DND-41 (cell line): ENCODE measurements at regions not wholly inside any gene's neighbourhood (a gene's known extent, or its start where the extent isn't known, plus 50 kb on each side); places are given as distances from the start of the nearest gene placed in this dataset.

Experiments
- ATAC-seq: fragments of 200-7000 bp; cut with Tn5 transposase; 3 replicates; pipeline ENCODE4 v1.9.1; 2021; ENCODE audit warnings: low read depth; ENCODE audit not compliant: insufficient read depth
- DNase-seq: peaks from one replicate; pipeline ENCODE4 v3.0.0-alpha.2; 2020
- H2AFZ ChIP-seq: 2 replicates; pipeline ENCODE4 v1.6.0; 2012; ENCODE audit warnings: low read depth, low read length
- H3K27ac ChIP-seq: 2 replicates; pipeline ENCODE4 v1.5.1; 2012; ENCODE audit warnings: low read length, inconsistent platforms
- H3K27me3 ChIP-seq: fragments of 200-600 bp; sonication (generic); 2 replicates; pipeline ENCODE4 v1.6.0; 2012; ENCODE audit warnings: low read length, mild to moderate bottlenecking, inconsistent platforms; ENCODE audit not compliant: insufficient read depth, poor library complexity
- H3K36me3 ChIP-seq: 2 replicates; pipeline ENCODE4 v1.5.1; 2012; ENCODE audit warnings: low read length, inconsistent platforms; ENCODE audit not compliant: insufficient read depth
- H3K4me1 ChIP-seq: 2 replicates; pipeline ENCODE4 v1.5.1; 2012; ENCODE audit warnings: mild to moderate bottlenecking, low read length; ENCODE audit not compliant: insufficient read depth
- H3K4me2 ChIP-seq: 2 replicates; pipeline ENCODE4 v1.6.0; 2012; ENCODE audit warnings: mild to moderate bottlenecking, moderate library complexity, low read length, inconsistent platforms; ENCODE audit not compliant: insufficient read depth
- H3K4me3 ChIP-seq, 2 experiments: fragments of 200-600 bp in 1 of 2; shearing (Covaris generic) in 1 of 2; 2 replicates each; pipeline ENCODE4 v1.5.1; 2012 to 2016; ENCODE audit warnings: inconsistent platforms in 2 of 2, low read length in 2 of 2, mild to moderate bottlenecking in 2 of 2, low read depth in 1 of 2, moderate library complexity in 1 of 2
- H3K79me2 ChIP-seq: 2 replicates; pipeline ENCODE4 v1.6.0; 2012; ENCODE audit warnings: low read length, inconsistent platforms; ENCODE audit not compliant: insufficient read depth
- H3K9ac ChIP-seq: 2 replicates; pipeline ENCODE4 v1.6.0; 2012; ENCODE audit warnings: low read depth, mild to moderate bottlenecking, inconsistent platforms, low read length, moderate library complexity
- H3K9me3 ChIP-seq: 2 replicates; pipeline ENCODE4 v1.5.1; 2012; ENCODE audit warnings: low read length, moderate library complexity, mild to moderate bottlenecking, inconsistent platforms; ENCODE audit not compliant: insufficient read depth, severe bottlenecking
- H4K20me1 ChIP-seq: 2 replicates; pipeline ENCODE4 v1.6.0; 2012; ENCODE audit warnings: low read length; ENCODE audit not compliant: insufficient read depth
- CTCF ChIP-seq: IDR thresholded peaks from 2 replicates; pipeline ENCODE4 v1.5.1; 2012; ENCODE audit warnings: borderline replicate concordance, low read length, moderate library complexity, mild to moderate bottlenecking; ENCODE audit not compliant: poor library complexity, severe bottlenecking; ENCODE audit errors: extremely low read depth
- EZH2 ChIP-seq: IDR thresholded peaks from 3 replicates; pipeline ENCODE4 v1.6.1; 2012; ENCODE audit warnings: borderline replicate concordance, low read depth, mild to moderate bottlenecking, moderate library complexity, low read length, inconsistent platforms; ENCODE audit not compliant: severe bottlenecking

- Histone ChIP-seq H4K20me1 (no peaks in the 10 kb centered on the region), H3K27ac (no peak overlapping the region), H3K36me3 (no peaks in the 10 kb centered on the region), H2AFZ (no peak overlapping the region), H3K4me3 (no peak overlapping the region), H3K9ac (no peak overlapping the region), H3K4me1 (no peaks in the 10 kb centered on the region), H3K9me3 (no peaks in the 10 kb centered on the region), H3K27me3 (no peaks in the 10 kb centered on the region), H3K4me2 (no peak overlapping the region), H3K79me2 (no peaks in the 10 kb centered on the region)
- DNase-seq (no peak), ATAC-seq (no peak)
- TF ChIP-seq CTCF (no peak), EZH2 (no peak)
Measured at GRCh38 chr5:116750631-116751580, 176.3 kb upstream of the SEMA6A start.

GRCh38 chr5:116747881-116748280 lies 173.3 kb upstream of the SEMA6A start:
- no peak overlapping the region for H2AFZ ChIP-seq
- ATAC-seq (no peak), DNase-seq (no peak)
- H3K9me3 ChIP-seq = no peaks in the 10 kb centered on the region
- H3K4me2 ChIP-seq = no peak overlapping the region
- no peaks in the 10 kb centered on the region for H3K4me1 ChIP-seq
- no peak overlapping the region for H3K9ac ChIP-seq
- H3K4me3 ChIP-seq = no peak overlapping the region
- no peak for TF ChIP-seq CTCF
- no peak for TF ChIP-seq EZH2
- H3K27me3 ChIP-seq = no peaks in the 10 kb centered on the region
- H4K20me1 ChIP-seq = no peaks in the 10 kb centered on the region
- H3K79me2 ChIP-seq = no peaks in the 10 kb centered on the region
- H3K27ac ChIP-seq = no peak overlapping the region
- no peaks in the 10 kb centered on the region for H3K36me3 ChIP-seq

GRCh38 chr5:116746668-116747067 lies 172.0 kb upstream of the SEMA6A start:
- H3K9me3 ChIP-seq = no peaks in the 10 kb centered on the region
- H3K27ac ChIP-seq = no peak overlapping the region
- no peaks in the 10 kb centered on the region for H3K79me2 ChIP-seq
- TF ChIP-seq EZH2 (no peak), CTCF (no peak)
- no peak overlapping the region for H3K9ac ChIP-seq
- no peaks in the 10 kb centered on the region for H4K20me1 ChIP-seq
- DNase-seq (no peak), ATAC-seq (no peak)
- no peak overlapping the region for H2AFZ ChIP-seq
- H3K4me3 ChIP-seq = no peak overlapping the region
- no peaks in the 10 kb centered on the region for H3K4me1 ChIP-seq
- no peaks in the 10 kb centered on the region for H3K27me3 ChIP-seq
- H3K4me2 ChIP-seq = no peak overlapping the region
- no peaks in the 10 kb centered on the region for H3K36me3 ChIP-seq
